ENCODE measurements at regions not wholly inside any gene's neighbourhood (a gene's known extent, or its start where the extent isn't known, plus 50 kb on each side); places are given as distances from the start of the nearest gene placed in this dataset.
"Not testable (repeated sequence)": the region's sequence is repeated elsewhere in the genome, so short reads cannot be mapped to it uniquely, and the experiment has no call there.

GRCh38 chr12:91515944-91516694, 333.5 kb upstream of the DCN start:
- DNase-seq (ENCODE audit: extremely low read depth, low read depth): no peak

GRCh38 chr12:91513313-91513712, 330.7 kb upstream of the DCN start:
- DNase-seq (ENCODE audit: extremely low read depth, low read depth): no peak

DNA sequence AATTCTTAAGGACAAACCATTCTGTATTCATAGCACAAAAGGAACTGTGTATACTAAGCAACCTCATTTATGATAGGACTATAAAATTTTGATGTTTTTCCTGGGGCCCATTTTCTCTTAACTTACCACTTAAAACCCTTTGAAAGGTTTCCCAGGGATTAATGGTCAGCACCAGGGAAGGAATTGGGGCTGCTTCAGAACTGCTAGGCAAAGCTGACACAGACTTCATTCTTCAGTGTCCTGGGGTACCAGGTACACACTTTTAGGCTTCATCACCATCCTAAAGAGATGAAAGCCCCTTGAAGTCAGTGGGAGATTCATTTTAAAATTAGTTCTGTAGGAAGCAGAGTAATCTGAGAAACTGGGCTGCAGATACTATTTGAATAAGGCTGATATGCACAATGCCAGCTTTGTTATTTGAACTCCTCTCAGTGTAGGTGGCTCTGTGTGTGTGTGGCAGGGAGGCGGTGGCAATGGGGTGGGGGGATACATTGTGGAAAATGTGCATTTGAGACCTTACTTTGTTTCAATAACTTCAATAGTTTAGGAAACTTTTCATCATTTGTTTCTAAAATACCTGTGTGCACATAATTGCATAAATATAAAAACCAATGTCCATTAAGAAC, 329.3 kb upstream of the DCN start:
- DNase-seq (ENCODE audit: extremely low read depth, low read depth): no peak

DNA sequence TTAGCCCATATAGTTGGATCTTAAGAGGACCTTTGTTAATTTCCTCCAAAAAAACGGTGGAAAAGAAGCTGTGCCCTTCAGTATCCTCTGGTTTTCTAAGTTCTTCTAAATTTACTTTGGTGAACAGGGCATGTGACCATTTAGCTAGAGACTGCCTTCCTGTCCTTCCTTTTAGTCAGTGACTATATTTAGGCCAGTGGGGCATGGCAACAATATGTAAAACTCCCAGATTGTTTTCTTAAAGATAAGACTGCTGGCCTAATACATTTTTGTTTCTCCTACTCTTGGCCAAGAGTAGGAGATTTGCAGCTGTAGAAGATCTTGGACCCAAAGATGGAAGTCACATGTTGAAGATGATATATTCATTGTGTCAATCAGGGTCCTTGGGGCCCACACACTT, 325.1 kb upstream of the DCN start:
- DNase-seq (ENCODE audit: extremely low read depth, low read depth): no peak

- DNase-seq (ENCODE audit: extremely low read depth, low read depth): no peak
These were observed 323.8 kb upstream of the DCN start for GRCh38 chr12:91506452-91506851.

DNA sequence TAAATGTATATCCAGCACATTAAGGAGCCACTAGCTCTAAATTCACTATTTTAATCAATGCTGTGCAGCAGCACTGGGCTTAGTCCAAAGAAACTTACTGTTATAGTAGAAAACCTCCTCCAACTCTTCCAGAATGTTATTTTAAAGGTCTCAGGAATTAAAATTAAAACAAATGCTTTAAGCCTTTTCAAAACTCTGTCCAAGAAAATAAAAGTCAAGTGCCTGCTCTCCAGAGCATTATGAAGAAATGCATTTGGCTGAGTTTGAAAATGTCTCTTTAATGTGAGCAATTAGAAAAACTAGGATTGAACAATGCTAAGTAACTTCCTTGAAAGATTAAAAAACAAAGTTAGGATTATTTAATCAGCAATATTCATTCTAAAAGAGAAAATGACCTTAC, 322.4 kb upstream of the DCN start:
- DNase-seq (ENCODE audit: extremely low read depth, low read depth): no peak

DNA sequence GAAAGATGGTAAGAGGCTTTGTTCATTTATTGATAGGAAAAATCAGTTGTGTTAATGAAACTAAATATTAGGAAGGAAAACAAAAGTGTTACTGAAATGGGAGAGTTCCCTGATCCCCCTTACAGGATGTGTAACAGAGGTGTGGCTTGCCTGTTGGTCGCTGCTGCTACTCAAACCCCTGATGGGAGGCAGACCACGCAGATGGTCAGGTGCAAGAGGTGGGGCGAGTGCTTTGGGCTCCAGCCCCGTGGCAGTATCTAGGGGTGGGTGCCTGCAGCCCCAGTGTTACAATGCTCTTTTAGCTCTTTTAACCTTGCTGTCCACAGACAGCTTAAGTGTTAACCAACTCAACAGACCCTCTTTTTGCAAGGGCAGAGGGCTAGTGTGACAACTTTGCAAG, 319.6 kb upstream of the DCN start:
- no peak for DNase-seq (ENCODE audit: extremely low read depth, low read depth)

- no peak for DNase-seq (ENCODE audit: extremely low read depth, low read depth)
These were observed 313.7 kb upstream of the DCN start for GRCh38 chr12:91496337-91496736.

DNA sequence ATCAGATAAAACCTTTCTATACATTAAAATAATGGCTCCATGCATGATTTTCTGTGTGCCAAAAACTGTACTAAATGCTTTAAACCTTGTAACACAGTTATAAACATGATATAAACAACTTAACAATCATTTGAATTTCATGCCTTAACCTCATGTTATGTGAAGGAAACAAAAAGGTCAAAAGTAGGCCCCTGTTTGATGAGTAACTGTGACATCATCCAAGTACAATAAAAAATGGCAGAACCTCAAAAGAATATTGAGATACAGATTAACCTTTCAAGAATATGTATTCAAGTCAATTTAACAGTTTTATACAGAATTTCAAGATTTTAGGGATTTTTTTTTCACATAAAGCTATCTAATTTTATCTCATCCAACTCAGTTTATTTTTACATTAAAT, 310.7 kb upstream of the DCN start:
- no peak for DNase-seq (ENCODE audit: extremely low read depth, low read depth)

DNA sequence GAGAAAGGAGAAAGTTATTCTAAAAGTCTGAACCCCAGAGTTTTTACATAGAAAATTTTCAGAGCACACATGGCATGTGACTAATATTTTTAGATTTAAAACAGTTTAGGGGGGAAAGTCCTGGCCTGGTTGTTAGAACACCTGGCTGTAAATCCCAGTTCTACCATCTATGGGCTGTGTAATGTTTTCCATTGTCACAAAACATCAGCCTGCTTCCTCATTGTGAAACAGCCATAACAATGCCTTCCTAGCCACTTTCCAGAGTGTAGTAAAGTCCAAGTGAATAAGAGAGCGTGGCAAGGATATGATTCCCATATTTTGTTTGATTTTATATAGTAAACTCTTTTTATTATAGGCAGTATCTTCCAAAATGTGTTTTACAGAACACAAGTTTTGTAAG, 310.0 kb upstream of the DCN start:
- no peak for DNase-seq (ENCODE audit: extremely low read depth, low read depth)

- DNase-seq (ENCODE audit: extremely low read depth, low read depth): no peak
These were observed 308.2 kb upstream of the DCN start for GRCh38 chr12:91490667-91491311.

DNA sequence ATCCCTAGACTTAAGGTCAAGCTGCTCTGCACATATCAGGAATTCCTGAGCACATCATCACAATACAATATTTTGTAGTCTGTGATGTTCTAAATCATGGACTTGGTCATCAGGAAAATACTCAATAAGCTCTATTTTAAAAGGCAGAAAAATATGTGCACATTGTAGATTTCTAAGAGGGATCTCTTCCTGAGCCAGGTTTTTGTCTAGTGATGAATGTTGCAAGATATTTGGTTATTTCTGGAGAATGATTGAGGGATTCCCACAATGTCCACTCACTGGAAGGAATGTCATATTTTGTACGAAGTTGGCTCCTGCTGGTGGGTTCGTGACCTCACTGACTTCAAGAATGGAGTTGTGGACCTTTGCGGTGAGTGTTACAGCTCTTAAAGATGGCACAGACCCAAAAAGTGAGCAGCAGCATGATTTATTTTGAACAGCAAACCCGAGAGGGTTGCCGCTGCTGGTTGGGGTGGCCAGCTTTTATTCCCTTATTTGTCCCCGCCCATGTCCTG, 300.9 kb upstream of the DCN start:
- no peak for DNase-seq (ENCODE audit: extremely low read depth, low read depth)

DNA sequence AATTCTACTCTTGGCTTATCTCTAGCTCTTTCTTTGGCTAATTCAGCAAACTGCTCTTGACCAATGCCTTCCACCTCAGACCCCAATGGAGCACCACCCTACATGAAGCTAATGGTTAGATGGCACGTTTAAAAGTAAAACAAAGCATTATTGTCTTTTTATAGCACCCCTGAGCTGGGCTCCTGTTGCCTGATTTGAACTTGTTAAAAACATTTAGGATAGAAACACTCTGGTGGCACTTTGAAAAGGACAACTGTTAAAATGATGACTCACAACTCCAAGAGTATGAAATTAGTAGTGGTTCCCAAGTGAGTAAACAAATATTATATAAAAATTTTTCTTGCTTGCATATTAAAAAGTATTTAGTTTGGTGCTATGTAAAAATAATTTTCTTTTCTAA, 299.6 kb upstream of the DCN start:
- no peak for DNase-seq (ENCODE audit: extremely low read depth, low read depth)

DNA sequence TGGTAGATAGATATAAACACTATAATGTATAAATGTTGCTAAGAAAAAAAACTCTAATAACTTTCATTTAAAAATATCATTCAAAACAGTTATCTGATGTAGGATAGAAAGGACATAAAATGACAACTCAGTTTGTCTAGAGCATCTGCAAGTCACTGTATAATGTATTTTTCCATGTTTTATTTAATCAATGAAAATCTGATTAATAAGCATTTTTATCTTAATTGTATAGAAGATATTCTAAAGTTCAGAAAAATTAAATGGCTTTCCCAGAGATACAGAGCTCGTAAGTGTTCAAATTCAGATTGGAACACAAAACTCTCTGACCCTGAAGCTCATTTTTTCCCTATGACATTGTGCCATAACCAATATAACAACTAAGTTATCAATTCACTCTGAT, 295.9 kb upstream of the DCN start:
- no peak for DNase-seq (ENCODE audit: extremely low read depth, low read depth)

GRCh38 chr12:91467686-91468085, 285.1 kb upstream of the DCN start:
- no peak for DNase-seq (ENCODE audit: extremely low read depth, low read depth)

DNA sequence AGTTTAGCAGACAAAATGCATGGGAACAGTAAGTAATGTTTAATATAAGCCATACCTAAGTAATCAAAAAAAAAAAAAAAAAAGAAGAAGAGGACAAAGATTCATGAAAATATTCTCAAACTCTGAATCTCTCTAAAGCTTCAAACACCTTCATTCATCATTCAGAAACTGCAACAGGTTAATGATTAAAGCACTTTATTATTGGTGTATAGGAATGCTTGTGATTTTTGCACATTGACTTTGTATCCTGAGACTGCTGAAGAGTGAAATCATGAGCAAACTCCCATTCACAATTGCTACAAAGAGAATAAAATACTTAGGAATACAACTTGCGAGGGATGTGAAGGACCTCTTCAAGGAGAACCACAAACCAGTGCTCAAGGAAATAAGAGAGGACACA, 278.4 kb upstream of the DCN start:
- no peak for DNase-seq (ENCODE audit: extremely low read depth, low read depth)

DNA sequence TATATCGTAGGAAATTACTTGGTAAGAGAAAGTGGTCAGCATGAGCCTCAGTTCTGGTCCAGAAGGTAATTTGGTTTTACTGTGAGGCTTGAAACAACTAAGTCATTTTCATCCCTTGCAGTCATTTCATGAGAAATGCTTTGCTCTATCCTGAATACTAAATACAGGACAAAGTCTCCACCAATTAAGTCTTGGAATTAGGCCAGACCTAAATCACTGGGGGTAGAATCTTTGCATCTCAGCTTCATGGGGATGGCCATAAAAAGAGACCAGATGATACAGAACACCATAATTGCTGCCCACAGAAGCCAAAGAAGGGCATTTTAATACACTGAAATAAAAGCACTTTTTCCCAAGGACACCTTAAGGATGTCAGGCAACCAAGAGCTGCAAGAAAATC, 277.9 kb upstream of the DCN start:
- no peak for DNase-seq (ENCODE audit: extremely low read depth, low read depth)

DNA sequence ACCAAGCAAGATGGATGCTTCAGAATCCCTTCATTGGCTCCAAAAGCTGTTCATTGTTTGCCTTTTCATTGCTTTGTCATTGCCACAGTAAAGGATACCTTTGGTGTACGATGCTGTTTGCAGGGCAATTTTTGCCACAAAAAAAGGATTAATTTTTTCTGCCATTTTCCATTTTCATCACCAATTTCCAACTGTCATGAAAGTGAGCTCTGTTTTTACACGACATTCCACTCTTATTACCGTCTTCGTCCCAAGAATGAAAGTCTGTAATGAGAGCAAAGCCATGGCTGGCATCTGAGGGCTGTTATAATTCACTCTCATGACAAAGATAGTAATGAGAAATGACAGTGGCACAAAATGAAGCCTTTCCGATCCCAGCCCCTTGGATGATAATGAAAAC, 272.7 kb upstream of the DCN start:
- no peak for DNase-seq (ENCODE audit: extremely low read depth, low read depth)

GRCh38 chr12:91454179-91454578, 271.6 kb upstream of the DCN start:
- no peak for DNase-seq (ENCODE audit: extremely low read depth, low read depth)

DNA sequence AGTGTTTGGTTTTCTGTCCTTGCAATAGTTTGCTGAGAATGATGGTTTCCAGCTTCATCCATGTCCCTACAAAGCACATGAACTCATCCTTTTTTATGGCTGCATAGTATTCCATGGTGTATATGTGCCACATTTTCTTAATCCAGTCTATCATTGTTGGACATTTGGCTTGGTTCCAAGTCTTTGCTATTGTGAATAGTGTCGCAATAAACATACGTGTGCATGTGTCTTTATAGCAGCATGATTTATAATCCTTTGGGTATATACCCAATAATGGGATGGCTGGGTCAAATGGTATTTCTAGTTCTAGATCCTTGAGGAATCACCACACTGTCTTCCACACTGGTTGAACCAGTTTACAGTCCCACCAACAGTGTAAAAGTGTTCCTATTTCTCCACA, 269.8 kb upstream of the DCN start:
- DNase-seq (ENCODE audit: extremely low read depth, low read depth): not testable (repeated sequence)

DNA sequence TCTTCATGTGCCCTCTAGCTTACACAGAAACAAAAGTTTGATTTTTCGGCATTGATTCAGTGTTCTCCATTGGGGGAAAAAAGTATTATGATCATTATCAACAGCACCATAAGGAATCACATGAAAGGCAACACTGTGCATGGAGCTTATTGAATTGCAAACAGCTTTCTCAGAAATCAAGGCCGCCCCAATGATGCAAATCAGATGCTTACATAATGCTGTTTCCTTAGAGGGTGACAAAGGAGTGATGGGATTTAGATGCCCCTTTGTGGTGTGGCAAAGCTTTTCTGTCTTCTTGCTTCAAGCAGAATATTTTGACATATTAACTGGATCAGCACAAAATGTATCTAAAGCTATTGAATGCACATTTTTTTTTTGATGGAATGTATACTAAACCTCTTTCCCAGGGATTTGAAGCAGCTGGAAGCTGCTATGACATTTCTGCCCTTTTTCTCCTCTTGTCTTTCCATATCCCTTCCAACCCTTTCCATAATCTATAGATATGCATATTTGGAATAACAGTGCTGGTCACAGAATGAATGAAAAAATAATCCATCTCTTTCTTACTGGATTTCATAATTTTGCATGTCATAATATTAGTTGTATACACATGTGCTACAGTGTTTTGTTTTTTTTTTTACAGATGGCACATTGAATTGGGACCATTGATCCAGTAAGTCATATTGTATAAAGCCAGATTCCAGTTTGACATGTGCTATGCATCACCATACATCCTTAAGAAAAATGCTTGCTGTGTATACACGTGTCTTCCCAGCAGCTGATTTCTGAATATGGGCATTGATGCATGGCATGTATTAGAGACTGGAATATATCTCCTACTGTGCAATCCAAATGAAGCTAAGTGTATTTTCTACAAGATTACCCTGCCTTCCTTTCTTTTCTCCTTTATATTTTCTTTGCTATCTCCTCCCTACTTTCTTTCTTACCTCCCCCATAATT, 259.7 kb upstream of the DCN start:
- no peak for DNase-seq (ENCODE audit: extremely low read depth, low read depth)

Measured in NCI-H460 (cell line).